OCI-LY7 (cell line): ENCODE measurements at regions not wholly inside any gene's neighbourhood (a gene's known extent, or its start where the extent isn't known, plus 50 kb on each side); places are given as distances from the start of the nearest gene placed in this dataset.

Experiments used
- CTCF ChIP-seq: fragments of 200-600 bp; sonication (generic); conservative IDR thresholded peaks from 2 replicates; pipeline ENCODE4 v1.5.1; 2014; ENCODE audit warnings: mild to moderate bottlenecking, antibody characterized with exemption, low read length, moderate library complexity, mixed read lengths
- EZH2phosphoT487 ChIP-seq: fragments of 200-600 bp; sonication (generic); IDR thresholded peaks from 2 replicates; pipeline ENCODE4 v1.6.1; 2018; ENCODE audit warnings: low read depth, borderline replicate concordance, mild to moderate bottlenecking, mixed run types, antibody characterized with exemption, low read length, moderate library complexity, mixed read lengths

GRCh38 chr6:91704531-91704930, 1117.7 kb upstream of the MAP3K7 start:
- TF ChIP-seq CTCF (no peak), EZH2phosphoT487 (no peak)
